HepG2 (cell line): ENCODE measurements at regions not wholly inside any gene's neighbourhood (a gene's known extent, or its start where the extent isn't known, plus 50 kb on each side); places are given as distances from the start of the nearest gene placed in this dataset.
"Not testable (repeated sequence)": the region's sequence is repeated elsewhere in the genome, so short reads cannot be mapped to it uniquely, and the experiment has no call there.

Source experiments
- ATAC-seq: fragments of 200-7000 bp; cut with Tn5 transposase; 3 replicates; pipeline ENCODE4 v1.9.1; 2020; ENCODE audit warnings: mild to moderate bottlenecking, moderate library complexity
- BruUV-seq: library from RNA; stranded (reverse); fragments of 400-500 nt; replicated peaks from 2 replicates; lab custom pipeline; 2021; lab: Mats Ljungman, UMichigan
- CTCF ChIA-PET: fragments of 300-600 bp; formaldehyde crosslinking; extraction: SDS; loops from one replicate; lab custom pipeline; 2021; ENCODE audit warnings: low total read pairs, inconsistent platforms, low intra/inter-chr PET ratio; lab: Yijun Ruan, JAX
- POLR2A ChIA-PET: fragments of 350-600 bp; sonication (Branson Sonifier 250); formaldehyde crosslinking; loops from one replicate; lab custom pipeline; 2020; ENCODE audit warnings: antibody characterized with exemption, inconsistent platforms; lab: Yijun Ruan, JAX
- DNase-seq: peaks from one replicate; pipeline ENCODE4 v3.0.0-alpha.2; 2015; ENCODE audit warnings: low spot score
- FAIRE-seq: peaks from 3 replicates; lab custom pipeline; 2011; peaks lifted over from hg19 to GRCh38; lab: Jason Lieb, UNC
- H2AFZ ChIP-seq: one replicate; pipeline ENCODE4 v1.6.1; 2011; ENCODE audit warnings: low read length, inconsistent platforms
- H3K27ac ChIP-seq: fragments of 300-600 bp; 3 replicates; pipeline ENCODE4 v1.8.0; 2011; ENCODE audit warnings: mixed run types, mild to moderate bottlenecking, mixed read lengths, low read length, inconsistent platforms; ENCODE audit not compliant: insufficient read depth; ENCODE audit errors: extremely low read length
- H3K27me3 ChIP-seq, 2 experiments: fragments of 200-600 bp in 1 of 2; 2 replicates in 1 of 2; 3 replicates in 1 of 2; pipeline versions ENCODE4 v1.6.0 to v1.8.0; 2011; ENCODE audit warnings: low read length in 2 of 2, mild to moderate bottlenecking in 2 of 2, moderate library complexity in 2 of 2, inconsistent platforms in 1 of 2; ENCODE audit not compliant: insufficient read depth in 2 of 2, control insufficient read depth in 1 of 2
- H3K36me3 ChIP-seq, 2 experiments: fragments of 200-600 bp in 1 of 2; replicated peaks in 1 of 2; 2 replicates in 1 of 2; 3 replicates in 1 of 2; pipeline versions ENCODE4 v1.5.1 to v1.8.0; 2011; ENCODE audit warnings: low read length in 2 of 2, inconsistent platforms in 1 of 2; ENCODE audit not compliant: insufficient read depth in 2 of 2, control insufficient read depth in 1 of 2
- H3K4me1 ChIP-seq: 2 replicates; pipeline ENCODE4 v1.5.1; 2012; ENCODE audit warnings: low read length, inconsistent platforms; ENCODE audit not compliant: insufficient read depth
- H3K4me2 ChIP-seq: 2 replicates; pipeline ENCODE4 v1.6.0; 2011; ENCODE audit warnings: low read depth, low read length, inconsistent platforms
- H3K4me3 ChIP-seq, 3 experiments: fragments of 200-600 bp in 1 of 3; sonication (generic), shearing (Covaris generic) in 1 of 3; replicated peaks in 1 of 3; 2 replicates each; pipeline ENCODE4 v1.5.1; 2011 to 2016; ENCODE audit warnings: low read length in 3 of 3, inconsistent platforms in 2 of 3, low read depth in 2 of 3, mild to moderate bottlenecking in 2 of 3, control low read depth in 1 of 3, mixed read lengths in 1 of 3; ENCODE audit not compliant: insufficient read depth in 1 of 3
- H3K79me2 ChIP-seq: one replicate; pipeline ENCODE4 v1.6.1; 2011; ENCODE audit warnings: low read length, inconsistent platforms; ENCODE audit not compliant: insufficient read depth
- H3K9ac ChIP-seq: 2 replicates; pipeline ENCODE4 v1.6.0; 2011; ENCODE audit warnings: mild to moderate bottlenecking, low read depth, low read length, inconsistent platforms; ENCODE audit not compliant: insufficient read depth
- H3K9me3 ChIP-seq: 2 replicates; pipeline ENCODE4 v1.5.1; 2012; ENCODE audit warnings: mild to moderate bottlenecking, low read length
- H4K20me1 ChIP-seq: 2 replicates; pipeline ENCODE4 v1.6.0; 2011; ENCODE audit warnings: inconsistent platforms, mild to moderate bottlenecking, low read length, moderate library complexity; ENCODE audit not compliant: insufficient read depth
- ELF1 ChIP-seq: sonication (generic); formaldehyde crosslinking; IDR thresholded peaks from 2 replicates; pipeline ENCODE4 v1.4.0; 2020; ENCODE audit warnings: missing genetic modification reagents
- FOXA1 ChIP-seq, 2 experiments: fragments of 450-650 bp in 1 of 2; sonication (generic) in 1 of 2; formaldehyde crosslinking in 1 of 2; IDR thresholded peaks; 2 replicates each; pipeline versions ENCODE4 v1.4.0 to v1.6.1; 2016 to 2020; ENCODE audit warnings: missing genetic modification reagents in 1 of 2
- FOXK1 ChIP-seq: sonication (generic); formaldehyde crosslinking; IDR thresholded peaks from 2 replicates; pipeline ENCODE4 v1.4.0; 2020; ENCODE audit warnings: low read depth, missing genetic modification reagents, borderline replicate concordance
- MAZ ChIP-seq, 2 experiments: sonication (generic) in 1 of 2; formaldehyde crosslinking in 1 of 2; IDR thresholded peaks; 2 replicates each; pipeline versions ENCODE4 v1.5.0 to v1.6.1; 2012 to 2020; ENCODE audit warnings: low read depth in 2 of 2, mild to moderate bottlenecking in 2 of 2, borderline replicate concordance in 1 of 2, improper control_type of control experiment in 1 of 2, low read length in 1 of 2, missing genetic modification reagents in 1 of 2, moderate library complexity in 1 of 2
- NR2C2 ChIP-seq: sonication (generic); formaldehyde crosslinking; IDR thresholded peaks from 2 replicates; pipeline ENCODE4 v1.4.0; 2020; ENCODE audit warnings: missing genetic modification reagents, mild to moderate bottlenecking, moderate library complexity, borderline replicate concordance
- NR2F1 ChIP-seq, 2 experiments: fragments of 450-650 bp in 1 of 2; formaldehyde crosslinking in 1 of 2; IDR thresholded peaks; 2 replicates each; pipeline versions ENCODE4 v1.5.0 to v1.6.1; 2016 to 2020; ENCODE audit warnings: mild to moderate bottlenecking in 1 of 2, missing compliant biosample characterization in 1 of 2, missing genetic modification reagents in 1 of 2, moderate library complexity in 1 of 2
- NR2F6 ChIP-seq, 2 experiments: IDR thresholded peaks; 2 replicates each; pipeline ENCODE4 v1.6.1; 2016; ENCODE audit warnings: antibody characterized with exemption in 1 of 2, mild to moderate bottlenecking in 1 of 2
- RXRA ChIP-seq: sonication (generic); formaldehyde crosslinking; IDR thresholded peaks from 2 replicates; pipeline ENCODE4 v1.5.1; 2020; ENCODE audit warnings: missing genetic modification reagents
- SP5 ChIP-seq: IDR thresholded peaks from 2 replicates; pipeline ENCODE4 v1.6.1; 2016; ENCODE audit warnings: low read depth, borderline replicate concordance
- THAP11 ChIP-seq: IDR thresholded peaks from 2 replicates; pipeline ENCODE4 v1.6.1; 2016; ENCODE audit warnings: missing biosample characterization, missing genetic modification reagents
- ZBTB43 ChIP-seq: sonication (generic); formaldehyde crosslinking; conservative IDR thresholded peaks from 2 replicates; pipeline ENCODE4 v1.4.0; 2020; ENCODE audit warnings: missing genetic modification reagents
- ZNF18 ChIP-seq: sonication (generic); formaldehyde crosslinking; IDR thresholded peaks from 2 replicates; pipeline ENCODE4 v1.8.0; 2022; ENCODE audit warnings: mild to moderate bottlenecking, missing genetic modification reagents; ENCODE audit not compliant: insufficient replicate concordance
- ZNF205 ChIP-seq: IDR thresholded peaks from 2 replicates; pipeline ENCODE4 v1.6.1; 2018; ENCODE audit warnings: missing biosample characterization, missing genetic modification reagents
- WGBS: methylation state at CpG from one replicate; pipeline ENCODE4 v1.1.6; 2017; ENCODE audit warnings: low lambda C conversion rate; 5-methylcytosine and 5-hydroxymethylcytosine counted together
- in situ Hi-C: cut with HindIII; loops from 2 replicates; pipeline ENCODE4 v1.10.0; 2017; ENCODE audit warnings: low pct_unique_long_range_greater_than_20kb; ENCODE audit not compliant: extremely low pct_ligation_motif_present
- intact Hi-C: fragments of 100-400 bp; cut with micrococcal nuclease; formaldehyde crosslinking; loops from one replicate; pipeline ENCODE4 v1.10.0; 2022; ENCODE audit not compliant: unreplicated experiment

- BruUV-seq, intact Hi-C loops, H4K20me1 ChIP-seq, H3K79me2 ChIP-seq, H3K9me3 ChIP-seq, H2AFZ ChIP-seq, H3K27me3 ChIP-seq, H3K36me3 ChIP-seq, H3K4me3 ChIP-seq, H3K9ac ChIP-seq, ATAC-seq, DNase-seq, CTCF ChIA-PET, in situ Hi-C loops, FAIRE-seq, POLR2A ChIA-PET, H3K4me1 ChIP-seq, H3K4me2 ChIP-seq: not testable (repeated sequence)
- TF ChIP-seq SP5 (CRISPR knock-in tag) (peak; percentile 42; the same call in 1 of the 2 replicates), ZNF18 (CRISPR knock-in tag) (peak; percentile 98), NR2F6 (IDR thresholded peaks at IDR 0.05) (peak; percentile 60; the same call in 1 of the 2 replicates), NR2F6 (CRISPR knock-in tag; IDR thresholded peaks at IDR 0.05) (peak; percentile 46; the same call in 1 of the 2 replicates), NR2F1 (CRISPR knock-in tag; IDR thresholded peaks at IDR 0.05) (peak in 1 of 2 experiments; percentile 52; a peak in 1 of 4 replicates)
- WGBS: 43% methylated on average over 21 of the region's 29 CpGs
- peak overlapping the region; percentile 72 for H3K27ac ChIP-seq
Observed at GRCh38 chr16:90169127-90169655, 92.1 kb upstream of the PRDM7 start.

- not testable (repeated sequence) for ATAC-seq; TF ChIP-seq FOXA1 (IDR thresholded peaks at IDR 0.05)
- DNase-seq: peak; percentile 84
- 29% methylated on average over 2 of the region's 38 CpGs for WGBS
- TF ChIP-seq ZNF205 (0 out of 2 replicates have a peak, but pooled peaks have one; percentile 49), NR2C2 (peak; percentile 95), FOXA1 (CRISPR knock-in tag; IDR thresholded peaks at IDR 0.05) (0 out of 2 replicates have a peak, but pooled peaks have one; percentile 27), MAZ (IDR thresholded peaks at IDR 0.05; ENCODE audit: borderline replicate concordance, low read depth, low read length) (peak; percentile 63; the same call in 1 of the 2 replicates), MAZ (CRISPR knock-in tag; IDR thresholded peaks at IDR 0.05; ENCODE audit: low read depth) (peak; percentile 70), ZBTB43 (CRISPR knock-in tag) (peak; percentile 88), RXRA (CRISPR knock-in tag) (peak; percentile 94), FOXK1 (CRISPR knock-in tag) (peak; percentile 79; the same call in 1 of the 2 replicates), THAP11 (CRISPR knock-in tag) (peak; percentile 71), ELF1 (CRISPR knock-in tag) (0 out of 2 replicates have a peak, but pooled peaks have one; percentile 16)
Observed at GRCh38 chr16:90168349-90169126, 91.4 kb upstream of the PRDM7 start.

More at GRCh38 chr16:90168349-90169126, 91.4 kb upstream of the PRDM7 start:
- H3K9ac ChIP-seq, H3K36me3 ChIP-seq, H4K20me1 ChIP-seq, BruUV-seq, POLR2A ChIA-PET, CTCF ChIA-PET, H3K9me3 ChIP-seq, intact Hi-C loops, H3K79me2 ChIP-seq, H2AFZ ChIP-seq, H3K4me2 ChIP-seq, H3K4me3 ChIP-seq, H3K27me3 ChIP-seq, in situ Hi-C loops, H3K4me1 ChIP-seq, FAIRE-seq: not testable (repeated sequence)
- peak overlapping the region; percentile 72 for H3K27ac ChIP-seq
